Astrocyte (in vitro differentiated cells and primary cell): ENCODE measurements at regions not wholly inside any gene's neighbourhood (a gene's known extent, or its start where the extent isn't known, plus 50 kb on each side); places are given as distances from the start of the nearest gene placed in this dataset.

Source experiments
- DNase-seq: peaks from one replicate; pipeline ENCODE4 v3.0.0-alpha.2; 2010; ENCODE audit warnings: low read depth
- FAIRE-seq: peaks from 2 replicates; lab custom pipeline; 2011; peaks lifted over from hg19 to GRCh38; lab: Jason Lieb, UNC
- H2AFZ ChIP-seq: 2 replicates; pipeline ENCODE4 v1.6.0; 2012; ENCODE audit warnings: low read depth, low read length, inconsistent platforms
- H3K27ac ChIP-seq: 2 replicates; pipeline ENCODE4 v1.5.1; 2011; ENCODE audit warnings: low read depth, low read length, inconsistent platforms
- H3K27me3 ChIP-seq: 2 replicates; pipeline ENCODE4 v1.6.0; 2011; ENCODE audit warnings: low read length, inconsistent platforms; ENCODE audit not compliant: insufficient read depth
- H3K36me3 ChIP-seq: 2 replicates; pipeline ENCODE4 v1.5.1; 2011; ENCODE audit warnings: low read length, inconsistent platforms; ENCODE audit not compliant: insufficient read depth
- H3K4me1 ChIP-seq: 2 replicates; pipeline ENCODE4 v1.5.1; 2011; ENCODE audit warnings: low read length, inconsistent platforms; ENCODE audit not compliant: insufficient read depth
- H3K4me2 ChIP-seq: 2 replicates; pipeline ENCODE4 v1.6.0; 2012; ENCODE audit warnings: low read length, inconsistent platforms
- H3K4me3 ChIP-seq: 2 replicates; pipeline ENCODE4 v1.5.1; 2011; ENCODE audit warnings: low read depth, mild to moderate bottlenecking, low read length, inconsistent platforms; ENCODE audit not compliant: insufficient read depth
- H3K79me2 ChIP-seq: 2 replicates; pipeline ENCODE4 v1.6.0; 2012; ENCODE audit warnings: mild to moderate bottlenecking, low read length, inconsistent platforms; ENCODE audit not compliant: insufficient read depth
- H3K9ac ChIP-seq: 2 replicates; pipeline ENCODE4 v1.6.0; 2012; ENCODE audit warnings: mild to moderate bottlenecking, low read length, inconsistent platforms
- H3K9me3 ChIP-seq: 2 replicates; pipeline ENCODE4 v1.5.1; 2012; ENCODE audit warnings: low read depth, mild to moderate bottlenecking, low read length, inconsistent platforms; ENCODE audit not compliant: insufficient read depth
- H4K20me1 ChIP-seq: 2 replicates; pipeline ENCODE4 v1.6.0; 2012; ENCODE audit warnings: low read length, inconsistent platforms; ENCODE audit not compliant: insufficient read depth
- H3K27ac Mint-ChIP-seq: one replicate; pipeline ENCODE4 v1.8.0; 2021; ENCODE audit warnings: mild to moderate bottlenecking, mixed read lengths; ENCODE audit not compliant: unreplicated experiment
- H3K27me3 Mint-ChIP-seq: one replicate; pipeline ENCODE4 v1.8.0; 2021; ENCODE audit warnings: low read depth, mixed read lengths; ENCODE audit not compliant: unreplicated experiment
- H3K36me3 Mint-ChIP-seq: one replicate; pipeline ENCODE4 v1.8.0; 2021; ENCODE audit warnings: low read depth, mixed read lengths; ENCODE audit not compliant: unreplicated experiment
- H3K4me1 Mint-ChIP-seq: one replicate; pipeline ENCODE4 v1.8.0; 2021; ENCODE audit warnings: low read depth, mixed read lengths; ENCODE audit not compliant: unreplicated experiment
- H3K4me3 Mint-ChIP-seq: one replicate; pipeline ENCODE4 v1.8.0; 2021; ENCODE audit warnings: mild to moderate bottlenecking, moderate library complexity, mixed read lengths; ENCODE audit not compliant: unreplicated experiment
- H3K9me3 Mint-ChIP-seq: one replicate; pipeline ENCODE4 v1.8.0; 2021; ENCODE audit warnings: mild to moderate bottlenecking, mixed read lengths; ENCODE audit not compliant: unreplicated experiment
- CTCF ChIP-seq: IDR thresholded peaks from 2 replicates; pipeline ENCODE4 v1.5.1; 2011; ENCODE audit warnings: low read depth, mild to moderate bottlenecking, inconsistent platforms, low read length, moderate library complexity; ENCODE audit not compliant: insufficient read depth
- EZH2 ChIP-seq: IDR thresholded peaks from 2 replicates; pipeline ENCODE4 v1.6.1; 2012; ENCODE audit warnings: mild to moderate bottlenecking, low read length, inconsistent platforms; ENCODE audit not compliant: insufficient read depth

DNA sequence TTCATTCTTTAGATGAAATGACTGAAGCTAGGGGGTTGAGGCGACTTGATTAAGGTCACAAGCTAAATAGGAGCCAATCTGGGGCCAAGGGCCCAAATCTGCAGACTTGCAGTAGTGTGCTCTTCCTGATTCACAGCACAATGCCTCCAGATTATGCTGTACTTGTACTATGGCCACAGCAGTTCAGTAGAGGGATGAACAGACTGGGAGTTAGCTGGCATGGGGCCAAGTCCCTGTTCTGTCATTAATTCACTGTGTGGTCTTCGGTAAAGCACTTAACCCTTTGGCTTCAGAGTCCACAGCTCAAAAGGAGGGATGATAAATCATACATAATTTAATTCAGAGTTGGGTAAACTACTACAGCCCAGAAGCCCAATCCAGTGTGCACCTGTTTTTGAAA lies 196.8 kb downstream of the XPNPEP1 start:
- TF ChIP-seq CTCF: no peak
- no peak for TF ChIP-seq EZH2
- Histone ChIP-seq H3K4me1 (no peaks in the 10 kb centered on the region), H3K4me2 (no peak overlapping the region), H4K20me1 (no peaks in the 10 kb centered on the region), H3K9me3 (no peaks in the 10 kb centered on the region), H3K9ac (no peak overlapping the region), H3K4me3 (no peak overlapping the region), H3K79me2 (no peaks in the 10 kb centered on the region), H3K27me3 (no peaks in the 10 kb centered on the region), H3K36me3 (no peaks in the 10 kb centered on the region), H3K27ac (no peak overlapping the region), H2AFZ (no peak overlapping the region)
- peaks cover 5% of the 10 kb centered on the region for H3K4me1 Mint-ChIP-seq
- no peaks in the 10 kb centered on the region for H3K36me3 Mint-ChIP-seq
- no peak for FAIRE-seq
- no peaks in the 10 kb centered on the region for H3K9me3 Mint-ChIP-seq
- no peaks in the 10 kb centered on the region for H3K27me3 Mint-ChIP-seq
- no peak overlapping the region for H3K4me3 Mint-ChIP-seq
- no peak overlapping the region for H3K27ac Mint-ChIP-seq
- no peak for DNase-seq

- no peak overlapping the region for H3K4me3 Mint-ChIP-seq
- DNase-seq (no peak), FAIRE-seq (no peak)
- Histone ChIP-seq H3K4me2 (no peak overlapping the region), H3K9ac (no peak overlapping the region), H3K27me3 (no peaks in the 10 kb centered on the region), H4K20me1 (no peaks in the 10 kb centered on the region), H3K36me3 (no peaks in the 10 kb centered on the region), H3K27ac (no peak overlapping the region), H2AFZ (no peak overlapping the region), H3K4me3 (no peak overlapping the region), H3K79me2 (no peaks in the 10 kb centered on the region), H3K4me1 (no peaks in the 10 kb centered on the region), H3K9me3 (no peaks in the 10 kb centered on the region)
- H3K27me3 Mint-ChIP-seq: peaks cover 4% of the 10 kb centered on the region
- no peaks in the 10 kb centered on the region for H3K36me3 Mint-ChIP-seq
- H3K9me3 Mint-ChIP-seq: no peaks in the 10 kb centered on the region
- H3K27ac Mint-ChIP-seq: no peak overlapping the region
- peaks cover 7% of the 10 kb centered on the region for H3K4me1 Mint-ChIP-seq
- no peak for TF ChIP-seq EZH2
- no peak for TF ChIP-seq CTCF
Observed at GRCh38 chr10:109723305-109723704, 200.0 kb downstream of the XPNPEP1 start.

DNA sequence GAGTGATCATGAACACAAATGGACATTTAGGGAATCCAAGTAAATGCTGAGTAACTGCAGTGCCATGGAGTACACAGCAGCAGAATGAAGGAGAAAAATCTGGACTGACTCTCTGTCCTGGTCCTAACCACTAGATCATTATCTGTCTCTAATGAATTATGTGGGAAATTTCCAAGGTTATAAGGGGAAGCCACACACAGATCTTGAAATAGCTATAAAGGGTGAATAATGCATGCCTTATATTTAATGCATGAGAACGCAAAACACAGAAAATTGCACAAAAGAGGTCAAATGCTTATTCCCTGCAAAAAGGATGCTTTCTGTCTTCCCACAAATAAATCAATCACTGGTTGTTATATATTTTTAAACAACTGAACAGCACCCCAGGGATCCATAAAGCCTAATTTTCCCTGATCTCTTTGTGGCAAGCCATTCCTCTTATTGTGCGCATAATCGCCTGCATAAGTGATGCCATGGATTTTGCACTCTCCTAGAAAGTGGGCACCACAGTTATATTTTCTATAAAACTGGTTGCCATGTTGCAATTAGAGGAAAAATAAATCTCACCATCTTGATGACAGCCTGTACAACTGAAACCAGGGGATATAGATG lies 201.8 kb downstream of the XPNPEP1 start:
- peaks cover 7% of the 10 kb centered on the region for H3K4me1 Mint-ChIP-seq
- H2AFZ ChIP-seq: no peak overlapping the region
- H3K9me3 ChIP-seq: no peaks in the 10 kb centered on the region
- H3K36me3 Mint-ChIP-seq: no peaks in the 10 kb centered on the region
- H3K4me2 ChIP-seq: no peak overlapping the region
- DNase-seq: no peak
- no peaks in the 10 kb centered on the region for H4K20me1 ChIP-seq
- no peak overlapping the region for H3K27ac ChIP-seq
- FAIRE-seq: no peak
- no peaks in the 10 kb centered on the region for H3K27me3 ChIP-seq
- H3K79me2 ChIP-seq: no peaks in the 10 kb centered on the region
- H3K36me3 ChIP-seq: no peaks in the 10 kb centered on the region
- no peak overlapping the region for H3K27ac Mint-ChIP-seq
- no peak overlapping the region for H3K9ac ChIP-seq
- peaks cover 4% of the 10 kb centered on the region for H3K27me3 Mint-ChIP-seq
- H3K9me3 Mint-ChIP-seq: no peaks in the 10 kb centered on the region
- H3K4me1 ChIP-seq: no peaks in the 10 kb centered on the region
- no peak overlapping the region for H3K4me3 Mint-ChIP-seq
- no peak overlapping the region for H3K4me3 ChIP-seq
- no peak for TF ChIP-seq EZH2
- TF ChIP-seq CTCF: no peak
